T follicular helper cell (primary cell): ENCODE measurements at regions not wholly inside any gene's neighbourhood (a gene's known extent, or its start where the extent isn't known, plus 50 kb on each side); places are given as distances from the start of the nearest gene placed in this dataset.

Experiments used
- DNase-seq: peaks from one replicate; pipeline ENCODE4 v3.0.0-alpha.2; 2020; ENCODE audit warnings: low read depth

DNA sequence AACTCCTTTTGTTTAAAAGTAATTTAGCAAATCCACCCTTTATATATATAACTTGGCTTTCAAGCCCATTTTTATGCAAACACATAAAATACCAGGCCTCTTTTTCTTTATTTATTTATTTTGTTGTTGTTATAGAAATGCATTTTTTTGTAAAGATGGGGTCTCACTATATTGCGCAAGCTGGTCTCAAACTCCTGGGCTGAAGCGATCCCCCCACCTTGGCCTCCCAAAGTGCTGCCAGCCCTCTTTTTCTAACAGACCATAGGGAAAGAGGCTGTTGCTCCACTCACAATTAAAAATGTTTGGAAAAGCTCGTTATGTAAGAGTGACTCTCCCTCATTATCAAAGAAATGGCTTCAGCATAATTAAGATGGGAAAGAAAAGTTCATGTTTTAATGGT is 440.9 kb downstream of the HACE1 start:
- DNase-seq: no peak

DNA sequence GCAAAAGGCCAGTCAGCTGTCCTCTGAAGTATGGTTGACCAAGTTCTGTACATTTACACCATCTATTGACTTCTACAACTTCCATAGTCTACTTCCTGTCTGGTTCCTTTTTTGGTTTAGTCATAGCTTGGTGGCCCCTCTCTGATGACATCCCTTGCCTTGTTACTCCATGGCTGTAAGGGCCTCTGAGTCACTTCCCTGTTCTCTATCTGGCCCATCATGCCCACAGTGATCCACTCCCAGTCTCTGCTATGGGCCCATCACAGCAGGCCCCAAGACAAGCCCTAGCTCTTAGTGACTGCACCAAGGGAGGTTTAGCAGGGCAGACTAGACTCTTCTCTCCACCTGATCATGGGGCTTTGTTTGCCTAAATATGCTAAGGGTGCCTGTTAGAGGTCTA is 441.6 kb downstream of the HACE1 start:
- no peak for DNase-seq

DNA sequence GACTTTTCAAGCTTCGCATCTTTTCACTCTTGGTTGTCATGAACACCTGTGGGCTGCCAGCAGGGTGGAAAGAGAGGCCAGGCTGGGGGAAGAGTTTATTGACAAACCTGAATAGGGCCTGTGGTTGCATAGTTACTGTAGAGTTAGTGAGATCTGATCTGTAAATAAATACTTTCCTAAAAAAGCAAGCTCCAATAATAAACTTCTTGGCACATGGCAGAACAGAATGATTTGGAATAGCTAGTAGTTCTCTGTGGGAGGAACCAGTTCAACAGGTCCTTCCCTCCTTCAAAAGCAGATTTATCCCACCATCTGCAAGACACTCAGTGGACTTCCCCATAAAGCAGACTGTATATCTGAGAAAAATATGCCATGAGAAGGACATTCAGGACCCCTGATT is 445.0 kb downstream of the HACE1 start:
- DNase-seq: no peak

DNA sequence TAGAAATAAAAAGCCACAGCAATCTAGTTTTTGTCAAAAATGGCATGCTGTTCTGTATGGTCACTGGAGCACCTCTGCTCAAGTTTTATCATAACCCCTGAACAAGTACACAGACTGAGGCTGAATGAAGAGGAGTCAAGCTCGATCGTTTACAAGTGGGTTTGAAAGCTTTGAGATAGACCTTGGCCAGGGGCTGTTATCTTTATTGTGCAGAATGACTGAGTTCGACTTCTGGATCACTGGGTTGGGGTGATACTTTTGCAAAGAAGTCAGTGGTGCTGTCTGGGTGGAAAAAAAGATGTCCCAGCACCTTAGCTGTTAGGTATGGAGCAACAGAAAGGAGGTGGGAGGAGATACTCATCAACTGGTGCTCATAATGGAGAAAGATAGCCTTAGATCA is 446.0 kb downstream of the HACE1 start:
- DNase-seq: no peak

DNA sequence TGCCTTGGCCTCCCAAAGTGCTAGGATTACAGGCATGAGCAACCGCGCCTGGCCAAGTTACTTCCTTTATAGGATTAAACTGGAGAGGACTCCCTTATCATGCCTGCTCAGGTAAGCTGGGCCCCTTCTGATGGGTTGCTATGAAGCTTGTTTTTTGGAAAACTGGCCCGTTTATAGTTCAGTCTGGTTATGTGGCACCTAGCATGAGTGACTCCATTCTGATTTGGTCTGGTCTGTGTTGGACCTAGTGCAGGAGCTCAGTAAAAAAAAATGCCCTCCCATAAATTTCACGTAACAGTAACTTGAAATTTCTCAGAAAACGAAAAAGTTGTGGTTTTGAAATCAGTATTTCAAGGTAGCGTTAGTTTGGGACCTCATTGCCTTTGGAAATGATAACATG is 448.4 kb downstream of the HACE1 start:
- no peak for DNase-seq

DNA sequence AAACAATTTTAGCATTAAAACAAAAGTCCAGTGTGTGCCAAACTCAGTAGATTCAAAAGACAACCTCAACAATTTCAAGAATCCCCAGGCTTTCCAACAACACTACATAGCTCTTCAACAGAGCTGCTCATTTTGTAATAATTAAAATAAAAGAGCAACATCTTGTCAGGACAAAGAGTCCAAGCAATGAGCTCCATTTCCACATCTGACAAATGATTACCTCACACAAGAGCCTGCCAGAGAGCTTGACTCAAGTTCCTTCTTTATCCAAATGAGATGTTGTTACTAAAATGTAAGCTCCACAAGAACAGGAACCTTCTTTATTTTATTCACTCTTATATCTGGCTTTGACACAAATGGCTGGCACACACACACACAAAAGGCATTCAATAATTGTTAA is 449.8 kb downstream of the HACE1 start:
- DNase-seq: no peak

DNA sequence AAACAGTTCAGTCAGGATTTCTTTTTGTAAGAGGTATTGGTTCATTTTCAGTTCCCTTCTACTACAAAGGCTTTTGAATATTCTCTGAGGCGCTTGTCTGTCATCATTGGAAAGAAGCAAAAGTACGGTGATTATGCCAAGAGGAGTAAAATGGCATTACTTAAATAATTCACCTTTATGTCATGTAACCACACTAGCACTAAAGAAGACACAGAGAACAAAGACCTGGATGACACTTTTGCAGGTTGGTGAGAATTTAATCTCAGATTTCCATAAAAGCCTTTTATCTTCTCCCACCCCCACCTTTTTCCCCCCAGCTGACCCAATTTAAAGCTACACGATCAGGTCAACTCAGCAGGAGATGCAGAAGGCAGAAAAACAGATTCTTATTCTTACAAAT is 451.8 kb downstream of the HACE1 start:
- DNase-seq: no peak

DNA sequence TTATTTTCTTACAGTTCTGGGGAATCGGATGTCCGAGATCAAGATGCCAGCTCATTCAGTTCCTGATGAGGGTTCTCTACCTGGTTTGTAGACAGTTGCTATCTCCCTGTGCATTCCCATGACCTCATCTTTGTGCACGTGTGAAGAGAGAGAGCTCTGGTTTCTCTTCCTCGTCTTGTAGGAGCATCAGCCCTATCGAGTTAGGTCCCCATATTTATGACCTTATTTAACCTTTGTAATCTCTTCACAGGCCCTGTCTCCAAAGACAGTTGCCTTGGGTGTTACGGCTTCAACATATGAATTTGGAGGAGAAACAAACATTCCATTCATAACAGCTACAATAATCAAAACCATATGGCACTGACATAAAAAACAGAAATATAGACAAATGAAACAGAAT is 455.3 kb downstream of the HACE1 start:
- no peak for DNase-seq

DNA sequence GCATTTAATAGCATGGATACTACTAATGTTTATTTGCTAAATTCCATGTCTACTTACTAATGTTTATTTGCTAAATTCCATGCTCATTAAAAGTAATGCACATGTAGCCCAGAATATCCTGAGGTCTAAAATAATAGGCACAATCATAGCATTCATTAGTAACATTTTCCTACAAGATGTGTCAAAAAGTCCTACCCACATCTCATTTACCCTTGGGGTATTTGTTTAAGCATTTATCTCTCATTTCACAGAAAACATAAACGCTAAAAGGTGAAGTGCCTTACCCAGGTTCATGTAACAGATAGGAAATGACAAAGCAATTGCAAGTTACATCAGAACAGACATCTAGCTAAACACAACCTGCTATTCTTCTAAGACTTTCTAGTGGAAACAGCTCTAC is 457.1 kb downstream of the HACE1 start:
- no peak for DNase-seq

DNA sequence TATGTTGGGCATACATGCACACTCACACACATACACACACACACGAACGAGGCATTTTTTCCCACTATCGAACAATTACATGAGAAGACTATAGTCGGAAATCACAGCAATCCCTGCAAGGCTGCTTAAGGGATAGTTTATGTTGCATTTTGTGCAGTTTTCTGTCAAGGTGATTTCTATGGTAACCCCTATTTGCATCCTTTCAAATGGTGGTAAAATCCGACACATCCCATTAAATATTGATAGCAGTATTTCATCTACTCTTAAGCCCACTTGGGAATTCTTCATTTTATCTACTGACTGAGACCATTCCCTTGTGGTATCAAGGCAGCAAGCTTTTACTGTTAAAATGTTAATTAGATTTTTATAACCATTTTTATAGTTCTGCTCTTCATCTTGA is 457.8 kb downstream of the HACE1 start:
- DNase-seq: no peak

DNA sequence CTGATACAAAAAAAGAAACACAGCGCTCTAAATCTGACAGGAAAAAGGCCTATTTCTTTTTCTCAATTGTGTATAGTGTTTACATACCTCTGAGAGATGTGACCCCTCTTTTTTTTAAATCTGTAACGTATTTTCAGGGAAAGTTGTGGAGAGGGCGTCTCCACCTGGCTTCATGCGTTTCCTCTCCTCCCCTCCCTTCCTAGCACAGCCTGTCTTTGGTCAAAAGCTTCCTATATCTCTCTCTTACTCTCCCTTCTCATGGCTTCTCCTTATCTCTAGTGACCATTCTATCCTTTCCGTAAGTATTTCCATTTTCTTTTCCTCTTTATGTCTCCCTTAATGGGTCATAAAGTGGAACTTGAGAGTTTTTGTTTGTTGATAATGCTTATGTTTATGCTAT is 458.9 kb downstream of the HACE1 start:
- no peak for DNase-seq

DNA sequence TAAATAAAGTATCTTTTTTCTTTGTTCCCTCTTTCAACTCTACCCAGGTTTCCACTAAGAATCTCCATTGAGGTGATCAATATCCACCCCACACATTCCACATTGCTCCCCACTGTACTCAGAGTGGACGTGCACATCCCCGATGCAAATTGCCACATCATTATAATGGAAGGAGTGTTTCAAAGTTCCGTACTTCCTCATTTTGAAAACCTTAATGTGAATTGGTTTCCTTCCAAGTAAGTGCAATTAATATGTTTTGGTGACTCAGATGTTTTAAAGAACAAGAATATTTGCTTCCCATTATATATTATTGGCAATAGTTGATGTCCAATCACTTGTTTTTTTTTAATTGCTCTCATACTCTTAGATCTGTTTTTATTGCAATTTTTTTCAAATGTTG is 463.6 kb downstream of the HACE1 start:
- no peak for DNase-seq

DNA sequence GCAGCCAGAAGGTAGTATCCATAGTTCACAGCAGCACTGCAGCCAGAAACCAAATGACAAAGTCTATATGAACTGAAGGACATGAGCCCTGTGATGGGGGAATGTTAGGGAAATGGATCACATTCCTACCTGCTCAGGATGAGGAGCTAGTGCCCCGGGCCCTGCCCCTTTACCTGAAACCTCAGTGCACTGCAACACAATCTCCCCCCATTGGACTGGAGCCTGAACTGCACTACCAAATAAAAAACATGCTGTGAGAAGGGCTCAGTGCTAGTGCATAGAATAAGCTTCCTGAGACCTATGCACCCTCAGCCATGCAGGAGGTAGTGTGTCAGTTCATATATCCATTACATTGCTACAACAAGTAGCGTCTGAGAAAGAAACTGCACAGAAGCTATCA is 477.8 kb downstream of the HACE1 start:
- no peak for DNase-seq

DNA sequence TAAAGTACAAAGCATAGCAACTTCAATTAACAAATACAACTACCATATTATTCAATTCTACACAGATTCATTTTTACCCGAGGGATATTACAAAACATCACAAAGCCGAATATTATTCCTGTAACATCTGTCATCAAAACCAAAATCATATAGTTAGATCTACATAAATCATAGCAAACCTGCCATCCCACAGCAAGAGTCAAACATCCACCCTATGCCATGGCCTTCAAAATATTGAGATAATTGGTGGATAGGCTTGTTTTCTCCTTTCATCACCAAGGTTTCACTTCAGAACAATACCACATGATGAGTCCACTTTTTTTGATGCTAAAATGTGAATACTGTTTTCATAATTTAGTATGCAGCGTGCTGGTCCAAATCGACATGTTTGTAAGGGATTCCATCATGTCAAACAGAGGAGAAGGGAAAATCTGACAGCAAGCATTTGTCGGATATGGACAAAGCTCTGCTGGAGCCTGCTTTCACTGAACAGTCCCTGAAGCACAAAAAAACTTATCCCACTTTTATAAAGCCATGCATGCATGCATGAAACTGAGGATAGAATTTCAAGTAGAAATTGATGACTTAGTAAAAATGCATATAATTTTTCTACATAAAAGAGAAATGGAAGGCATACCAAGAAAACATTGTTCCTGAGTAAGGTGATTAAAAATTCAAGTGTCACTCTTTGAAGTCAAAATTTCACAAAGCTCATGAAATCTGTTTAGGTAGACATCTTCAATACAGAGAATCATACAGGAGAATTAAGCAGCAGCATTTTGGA is 494.1 kb downstream of the HACE1 start:
- no peak for DNase-seq

DNA sequence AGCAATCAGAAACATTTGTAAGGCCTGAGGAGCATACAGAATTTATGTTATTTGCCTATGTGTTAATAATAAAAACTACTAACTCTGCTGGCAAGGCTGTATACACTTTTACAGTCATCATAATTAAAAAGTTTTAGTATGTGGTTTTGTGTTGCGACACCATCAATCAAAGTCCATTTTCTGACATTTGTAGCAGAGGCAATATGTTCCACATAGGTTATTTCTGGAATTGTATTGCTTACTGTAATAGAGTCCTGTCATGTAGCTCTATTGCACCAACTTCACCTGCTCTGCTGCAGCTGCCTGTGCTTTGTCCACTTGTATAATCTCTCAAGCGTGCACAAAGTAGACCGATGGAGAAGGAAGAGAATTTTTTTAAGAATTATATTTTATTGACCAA is 501.8 kb downstream of the HACE1 start:
- DNase-seq: no peak

DNA sequence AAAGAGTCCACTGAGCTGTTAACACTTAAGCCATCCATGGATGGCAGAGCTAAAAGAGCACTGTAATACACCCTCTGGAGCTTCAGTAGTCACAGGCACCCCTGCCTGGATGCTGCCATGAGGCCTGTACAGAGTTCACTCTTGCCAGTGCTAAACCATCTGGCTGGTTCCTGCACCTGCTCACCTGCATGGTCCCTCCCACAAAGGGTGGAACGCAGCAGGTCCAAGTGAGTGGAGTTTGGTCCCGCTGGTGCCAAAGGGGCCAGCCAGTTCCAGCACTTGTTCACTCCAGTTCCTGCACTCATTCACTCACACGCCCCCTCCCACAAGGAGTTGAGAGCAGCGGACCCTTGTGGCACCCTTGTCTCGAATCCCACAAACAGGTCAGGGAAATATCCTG is 503.5 kb downstream of the HACE1 start:
- no peak for DNase-seq

DNA sequence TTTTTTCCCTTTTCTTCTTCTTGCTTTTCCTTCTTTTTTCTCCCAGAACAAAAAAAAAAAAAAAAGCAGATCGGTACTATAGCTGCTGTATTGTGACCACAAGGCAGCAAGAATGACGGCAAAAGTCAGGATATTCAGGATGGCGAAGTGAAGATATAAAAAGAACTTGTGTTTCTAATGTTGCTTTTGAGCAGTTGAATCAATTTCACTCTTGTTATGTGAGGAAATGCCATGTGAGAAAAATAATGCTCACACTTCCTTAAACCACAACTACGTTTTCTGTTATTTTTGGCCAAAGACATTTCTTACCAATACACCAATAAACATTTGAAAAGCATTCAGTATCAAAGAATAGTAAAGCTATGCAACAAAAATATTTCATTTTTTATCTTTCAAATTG is 510.5 kb downstream of the HACE1 start:
- no peak for DNase-seq

DNA sequence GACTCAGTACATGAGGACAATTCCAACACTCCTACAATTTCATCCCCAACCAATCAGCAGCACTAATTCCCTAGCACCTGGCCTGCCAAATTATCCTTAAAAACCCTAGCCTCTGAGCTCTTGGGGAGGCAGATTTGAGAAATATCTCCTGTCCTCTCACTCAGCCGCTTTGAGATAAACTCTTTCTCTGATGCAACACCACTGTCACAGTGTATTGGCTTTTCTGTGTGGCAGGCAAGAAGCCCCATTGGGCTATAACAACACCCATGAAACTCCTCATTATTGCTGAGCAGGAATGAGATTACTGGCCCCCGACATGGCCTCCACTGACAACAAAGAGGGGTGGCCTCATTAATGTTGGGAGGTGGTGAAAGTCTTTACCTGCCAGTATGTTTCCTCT is 515.5 kb downstream of the HACE1 start:
- DNase-seq: no peak

DNA sequence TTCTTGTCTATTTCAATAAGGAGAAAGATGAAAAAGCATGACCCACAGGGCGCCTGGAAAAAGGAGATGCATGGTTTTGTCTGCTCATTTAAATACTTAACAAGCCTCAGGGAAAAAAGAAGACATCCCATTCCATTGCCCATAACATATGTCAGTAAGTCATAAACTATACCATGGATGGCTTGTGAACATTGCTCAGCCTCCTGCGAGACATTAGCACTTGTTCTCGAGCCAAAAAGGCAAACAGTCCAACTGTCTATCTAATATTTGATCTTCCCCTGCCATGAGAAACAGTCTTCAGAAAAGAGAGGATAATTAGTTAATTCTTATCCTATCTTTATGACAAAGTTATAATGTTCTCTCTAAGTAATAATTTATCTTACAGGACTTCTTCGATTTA is 527.4 kb downstream of the HACE1 start:
- no peak for DNase-seq

DNA sequence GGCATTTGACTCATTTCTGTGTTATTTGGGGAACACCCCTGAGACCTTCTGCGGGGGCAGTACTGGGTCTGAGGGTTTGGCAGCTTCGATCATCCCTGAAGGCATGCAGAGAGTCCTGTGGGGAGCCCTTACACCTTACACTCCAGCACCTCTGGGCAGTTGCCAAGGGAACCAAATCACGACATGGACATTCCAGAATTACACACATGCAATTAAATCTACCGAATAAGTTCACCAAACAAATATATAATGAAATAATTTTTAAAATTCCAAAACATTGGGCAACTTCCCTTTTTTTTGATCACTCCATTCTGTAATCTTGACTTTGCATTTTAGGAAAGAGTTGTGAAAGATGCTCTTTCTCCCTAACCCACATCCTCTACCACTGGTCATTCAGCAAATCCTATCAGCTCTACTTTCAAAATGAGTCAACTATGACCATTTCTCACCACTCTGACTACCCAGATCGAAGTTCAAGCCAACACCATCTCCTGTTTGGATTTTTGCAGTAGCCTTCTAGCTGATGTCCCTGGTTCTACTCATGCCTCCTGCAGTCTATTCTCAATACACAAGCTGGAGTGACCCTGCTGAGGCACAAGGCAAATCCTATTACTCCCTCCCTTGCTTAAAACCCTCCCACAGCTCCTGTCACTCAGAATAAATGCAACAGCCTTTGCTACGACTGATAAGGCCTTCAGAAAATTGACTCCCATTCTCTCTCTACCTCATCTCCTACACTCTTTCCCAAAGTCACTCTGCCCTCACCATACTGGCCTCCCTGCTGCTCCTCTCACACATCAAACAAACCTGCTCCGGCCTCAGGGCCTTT is 533.3 kb downstream of the HACE1 start:
- no peak for DNase-seq

DNA sequence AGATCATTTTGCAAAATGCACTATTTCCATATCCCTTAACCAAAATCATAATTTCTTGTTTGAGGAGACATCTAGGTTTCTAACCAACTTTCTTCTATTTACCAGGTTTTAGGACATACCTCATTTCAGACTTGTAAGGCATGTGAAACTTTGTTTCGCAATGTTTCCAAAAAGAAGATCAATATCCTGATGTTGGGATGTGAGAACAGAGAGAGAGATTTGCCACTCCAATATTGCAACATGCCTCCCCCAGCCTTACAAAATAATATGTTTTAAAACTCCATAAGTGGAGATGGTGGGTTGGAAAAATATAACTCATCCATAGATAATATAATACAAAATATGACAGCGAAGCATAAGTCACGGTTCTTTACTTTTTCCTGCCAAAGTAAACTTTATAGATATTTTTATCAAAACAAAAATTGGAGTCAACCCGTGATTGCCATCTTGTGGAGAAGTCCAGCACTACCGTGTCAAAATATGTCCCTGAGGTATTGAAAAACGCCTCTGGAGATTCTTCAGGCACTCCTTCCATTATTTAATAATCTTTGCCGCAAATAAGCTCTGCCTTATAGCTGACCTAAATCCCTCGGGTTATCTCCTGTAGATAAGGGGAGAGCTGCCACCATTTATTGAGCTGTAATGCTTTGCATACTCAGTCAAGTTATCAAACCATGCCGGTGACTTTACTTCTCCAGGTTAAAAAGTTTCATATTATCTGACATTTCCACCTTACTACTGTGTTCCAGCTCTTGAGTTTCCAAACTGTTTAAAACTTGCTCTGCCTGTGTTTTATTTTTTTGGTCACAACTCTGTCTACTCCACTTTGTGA is 534.2 kb downstream of the HACE1 start:
- DNase-seq: no peak

DNA sequence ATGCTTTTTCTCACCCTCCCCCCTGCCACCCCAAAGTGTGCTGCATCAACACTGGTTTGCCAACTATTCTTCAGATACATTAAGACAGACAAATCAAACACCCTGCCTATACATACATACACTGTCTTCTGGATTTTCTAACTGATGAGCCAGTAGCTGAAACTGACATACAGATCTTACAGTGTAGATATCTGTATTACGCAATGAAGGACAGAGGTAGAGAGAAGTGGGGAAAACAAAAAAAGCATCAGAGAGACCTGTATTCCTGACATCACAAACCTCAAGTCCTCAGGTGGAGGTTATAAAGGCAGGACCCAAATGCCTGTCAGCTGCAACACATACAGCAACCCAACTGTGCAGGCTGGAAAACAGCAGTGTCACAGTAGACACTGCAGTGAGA is 535.4 kb downstream of the HACE1 start:
- no peak for DNase-seq

DNA sequence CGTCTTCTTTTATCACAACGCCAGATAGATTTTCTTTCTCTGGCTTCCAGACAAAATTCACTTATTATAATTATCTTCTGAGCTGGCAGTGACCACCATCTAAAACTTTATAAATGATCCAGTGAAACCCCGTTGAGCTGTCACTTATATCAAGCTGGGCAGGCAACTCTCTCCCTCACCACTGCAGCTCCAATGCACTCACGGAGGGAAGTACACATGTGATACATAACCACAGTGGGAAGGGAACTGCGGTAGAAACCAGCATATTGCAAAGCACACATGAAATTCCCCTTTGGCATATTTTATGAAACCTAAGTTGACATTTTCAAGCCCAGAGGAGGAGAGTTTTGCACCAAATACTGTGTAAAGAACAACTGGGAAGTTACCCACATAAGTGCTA is 536.9 kb downstream of the HACE1 start:
- no peak for DNase-seq
